HCT116 (cell line): ENCODE measurements at regions not wholly inside any gene's neighbourhood (a gene's known extent, or its start where the extent isn't known, plus 50 kb on each side); places are given as distances from the start of the nearest gene placed in this dataset.

ENCODE experiments used
- ATAC-seq: fragments of 200-7000 bp; cut with Tn5 transposase; 2 replicates; pipeline ENCODE4 v1.9.1; 2020; ENCODE audit warnings: mild to moderate bottlenecking, moderate library complexity
- BruUV-seq: library from RNA; stranded (reverse); fragments of 400-500 nt; replicated peaks from 2 replicates; lab custom pipeline; 2021; lab: Mats Ljungman, UMichigan
- CTCF ChIA-PET: fragments of 300-600 bp; sonication (Branson Sonifier 250); formaldehyde crosslinking; loops from one replicate; lab custom pipeline; 2021; ENCODE audit warnings: antibody characterized with exemption; lab: Charles Lee
- POLR2A ChIA-PET: fragments of 300-600, 350-600 bp; sonication (Branson Sonifier 250); formaldehyde crosslinking; loops from one replicate; lab custom pipeline; 2021; ENCODE audit warnings: antibody characterized with exemption; lab: Charles Lee
- RAD21 ChIA-PET, 2 experiments: fragments of 300-600 bp; sonication (Branson Sonifier 250); formaldehyde crosslinking; loops; one replicate each; lab custom pipeline; 2023; ENCODE audit warnings: low total read pairs in 2 of 2; ENCODE audit not compliant: uncharacterized antibody in 2 of 2, unreplicated experiment in 2 of 2, low non-redundant PET in 1 of 2; lab: Charles Lee
- DNase-seq: peaks from one replicate; pipeline ENCODE4 v3.0.0-alpha.2; 2010; ENCODE audit warnings: low read depth, low spot score
- H2AFZ ChIP-seq: fragments of 200-600 bp; shearing (Covaris generic), sonication (generic); 2 replicates; pipeline ENCODE4 v1.6.1; 2017; ENCODE audit warnings: low read depth, mixed run types, mixed read lengths, antibody characterized with exemption, low read length; ENCODE audit not compliant: poor library complexity, severe bottlenecking
- H3K27ac ChIP-seq: 2 replicates; pipeline ENCODE4 v1.5.1; 2012; ENCODE audit warnings: low read depth, low read length
- H3K27me3 ChIP-seq: fragments of 200-600 bp; sonication (generic); 2 replicates; pipeline ENCODE4 v1.6.1; 2016; ENCODE audit warnings: mixed run types, low read length, mixed read lengths; ENCODE audit not compliant: insufficient read depth
- H3K36me3 ChIP-seq, 2 experiments: fragments of 200-500 bp in 1 of 2; fragments of 200-600 bp in 1 of 2; sonication (Bioruptor generic) in 1 of 2; sonication (generic) in 1 of 2; 2 replicates each; pipeline versions ENCODE4 v1.5.1 to v1.6.1; 2014 to 2016; ENCODE audit warnings: low read length in 2 of 2, inconsistent platforms in 1 of 2, mixed read lengths in 1 of 2, mixed run types in 1 of 2; ENCODE audit not compliant: insufficient read depth in 2 of 2, control insufficient read depth in 1 of 2
- H3K4me1 ChIP-seq, 2 experiments: fragments of 200-600 bp in 1 of 2; sonication (generic) in 1 of 2; 2 replicates each; pipeline versions ENCODE4 v1.5.1 to v1.6.1; 2012 to 2017; ENCODE audit warnings: low read length in 2 of 2, inconsistent platforms in 1 of 2, mild to moderate bottlenecking in 1 of 2, mixed read lengths in 1 of 2, mixed run types in 1 of 2, moderate library complexity in 1 of 2; ENCODE audit not compliant: insufficient read depth in 2 of 2, control insufficient read depth in 1 of 2
- H3K4me2 ChIP-seq: fragments of 200-600 bp; sonication (generic); 2 replicates; pipeline ENCODE4 v1.6.1; 2017; ENCODE audit warnings: mixed run types, low read length, mixed read lengths
- H3K4me3 ChIP-seq, 2 experiments: fragments of 200-600 bp in 1 of 2; sonication (generic) in 1 of 2; replicated peaks in 1 of 2; 2 replicates each; pipeline ENCODE4 v1.5.1; 2011 to 2016; ENCODE audit warnings: low read length in 2 of 2, control low read depth in 1 of 2, low read depth in 1 of 2, mild to moderate bottlenecking in 1 of 2, mixed read lengths in 1 of 2, mixed run types in 1 of 2
- H3K79me2 ChIP-seq: fragments of 200-600 bp; sonication (generic); 2 replicates; pipeline ENCODE4 v1.6.1; 2017; ENCODE audit warnings: mild to moderate bottlenecking, mixed run types, low read length, moderate library complexity, mixed read lengths; ENCODE audit not compliant: insufficient read depth
- H3K9ac ChIP-seq: fragments of 200-600 bp; sonication (generic); 2 replicates; pipeline ENCODE4 v1.6.1; 2016; ENCODE audit warnings: low read length, mixed read lengths
- H3K9me2 ChIP-seq: fragments of 200-600 bp; sonication (generic), shearing (Covaris generic); 2 replicates; pipeline ENCODE4 v1.6.1; 2017; ENCODE audit warnings: mixed run types, mild to moderate bottlenecking, moderate library complexity; ENCODE audit not compliant: insufficient read depth
- H3K9me3 ChIP-seq, 2 experiments: fragments of 200-500 bp in 1 of 2; fragments of 200-600 bp in 1 of 2; sonication (Bioruptor generic) in 1 of 2; sonication (generic) in 1 of 2; 2 replicates each; pipeline ENCODE4 v1.6.1; 2014 to 2017; ENCODE audit warnings: low read length in 2 of 2, mixed read lengths in 2 of 2, inconsistent platforms in 1 of 2, low read depth in 1 of 2, mild to moderate bottlenecking in 1 of 2, mixed run types in 1 of 2, moderate library complexity in 1 of 2; ENCODE audit not compliant: control insufficient read depth in 1 of 2, insufficient read depth in 1 of 2
- H4K20me1 ChIP-seq: fragments of 200-600 bp; sonication (generic), shearing (Covaris generic); 2 replicates; pipeline ENCODE4 v1.6.1; 2017; ENCODE audit warnings: mixed run types, mild to moderate bottlenecking, moderate library complexity; ENCODE audit not compliant: insufficient read depth
- CBX3 ChIP-seq: IDR thresholded peaks from 2 replicates; pipeline ENCODE4 v1.6.1; 2012; ENCODE audit warnings: low read depth
- CEBPB ChIP-seq: IDR thresholded peaks from 2 replicates; pipeline ENCODE4 v1.6.1; 2012; ENCODE audit warnings: low read depth
- EGR1 ChIP-seq: IDR thresholded peaks from 2 replicates; pipeline ENCODE4 v1.6.1; 2012; ENCODE audit warnings: low read depth
- EZH2 ChIP-seq: fragments of 200-600 bp; sonication (generic); IDR thresholded peaks from 2 replicates; pipeline ENCODE4 v1.6.1; 2017; ENCODE audit warnings: antibody characterized with exemption, mixed run types
- EZH2phosphoT487 ChIP-seq: fragments of 200-600 bp; IDR thresholded peaks from 2 replicates; pipeline ENCODE4 v1.6.1; 2018; ENCODE audit warnings: antibody characterized with exemption, borderline replicate concordance
- FOSL1 ChIP-seq: IDR thresholded peaks from 2 replicates; pipeline ENCODE4 v1.6.1; 2012; ENCODE audit warnings: low read depth
- JUND ChIP-seq: IDR thresholded peaks from 2 replicates; pipeline ENCODE4 v1.6.1; 2012
- MAX ChIP-seq: IDR thresholded peaks from 2 replicates; pipeline ENCODE4 v1.6.1; 2012
- POLR2A ChIP-seq: IDR thresholded peaks from 2 replicates; pipeline ENCODE4 v1.7.0; 2011; ENCODE audit warnings: borderline replicate concordance; ENCODE audit not compliant: insufficient read depth, insufficient read length; ENCODE audit errors: extremely low read depth
- POLR2AphosphoS5 ChIP-seq: IDR thresholded peaks from 2 replicates; pipeline ENCODE4 v1.6.1; 2011; ENCODE audit warnings: mild to moderate bottlenecking, low read depth, low read length, moderate library complexity
- RAD21 ChIP-seq: IDR thresholded peaks from 2 replicates; pipeline ENCODE4 v1.6.1; 2012; ENCODE audit warnings: low read depth, mild to moderate bottlenecking
- SIN3A ChIP-seq: IDR thresholded peaks from 2 replicates; pipeline ENCODE4 v1.6.1; 2012; ENCODE audit warnings: low read depth
- SP1 ChIP-seq: IDR thresholded peaks from 2 replicates; pipeline ENCODE4 v1.6.1; 2012; ENCODE audit warnings: low read depth
- SRF ChIP-seq: IDR thresholded peaks from 2 replicates; pipeline ENCODE4 v1.6.1; 2012; ENCODE audit warnings: low read depth
- TCF7L2 ChIP-seq: IDR thresholded peaks from 2 replicates; pipeline ENCODE4 v1.7.0; 2011; ENCODE audit warnings: borderline replicate concordance, inconsistent platforms; ENCODE audit not compliant: insufficient read depth, insufficient read length; ENCODE audit errors: extremely low read depth
- YY1 ChIP-seq: IDR thresholded peaks from 2 replicates; pipeline ENCODE4 v1.6.1; 2011; ENCODE audit warnings: low read length, low read depth, moderate library complexity, mild to moderate bottlenecking; ENCODE audit not compliant: insufficient replicate concordance; ENCODE audit errors: extremely low read depth
- ZFX ChIP-seq: fragments of 450-650 bp; IDR thresholded peaks from 2 replicates; pipeline ENCODE4 v1.6.1; 2017
- ZNF274 ChIP-seq: fragments of 200-500 bp; sonication (Bioruptor generic); IDR thresholded peaks from 2 replicates; pipeline ENCODE4 v1.6.1; 2014; ENCODE audit warnings: mild to moderate bottlenecking, low read depth, low read length, inconsistent platforms
- intact Hi-C: fragments of 100-400 bp; cut with micrococcal nuclease; formaldehyde crosslinking; loops from 2 replicates; pipeline ENCODE4 v1.10.0; 2022
- TF ChIP-seq, protein P1 (sequence below): IDR thresholded peaks from 2 replicates; pipeline ENCODE4 v1.6.1; 2012
- TF ChIP-seq, protein P2 (sequence below): IDR thresholded peaks from 2 replicates; pipeline ENCODE4 v1.6.1; 2011; ENCODE audit warnings: mild to moderate bottlenecking, low read length, moderate library complexity; ENCODE audit not compliant: insufficient replicate concordance; ENCODE audit errors: extremely low read depth
- TF ChIP-seq, protein P3 (sequence below): IDR thresholded peaks from 2 replicates; pipeline ENCODE4 v1.6.1; 2012; ENCODE audit warnings: low read depth

DNA sequence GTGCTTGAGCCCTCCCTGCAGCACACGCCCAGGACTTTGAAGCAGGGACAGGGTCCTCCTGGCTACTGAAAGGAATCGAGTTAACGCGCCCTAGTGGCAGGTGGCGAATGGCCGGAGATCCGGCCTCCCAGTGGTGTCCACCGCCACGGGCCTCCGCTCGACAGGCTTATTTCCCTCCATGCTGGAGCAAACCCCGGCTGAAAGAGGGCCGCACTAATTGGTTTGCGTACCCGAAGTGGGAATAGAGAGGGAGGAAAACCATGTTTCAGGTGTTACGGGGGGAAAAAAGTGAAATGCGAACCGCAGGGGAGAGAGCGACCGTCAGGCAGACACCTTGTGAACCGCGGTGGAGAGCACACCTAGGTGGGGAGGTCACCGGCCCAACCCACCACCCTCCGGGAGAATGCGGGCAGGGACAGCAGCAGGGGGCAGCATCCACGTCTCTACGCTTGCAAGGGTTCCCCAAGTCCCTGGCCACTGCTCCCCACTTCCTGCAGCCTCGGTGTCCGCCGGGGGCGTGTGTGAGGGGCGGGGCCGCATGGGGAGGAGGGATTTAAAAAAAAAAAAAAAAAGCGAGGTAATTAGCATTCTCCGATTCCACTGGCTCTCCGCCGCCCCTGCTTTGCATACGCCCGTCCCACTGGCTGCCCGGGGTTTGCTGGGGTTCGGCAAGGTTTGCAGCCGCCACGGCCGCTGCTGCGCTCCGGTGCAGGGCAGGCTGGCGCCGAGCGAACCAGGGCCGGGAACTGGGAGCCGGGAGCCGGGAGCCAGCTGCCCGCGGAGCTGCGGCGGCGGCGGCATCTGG lies 224.6 kb upstream of the CRY1 start:
- Histone ChIP-seq H3K9me2 (no peaks in the 10 kb centered on the region), H4K20me1 (no peaks in the 10 kb centered on the region), H3K27ac (peak overlapping the region; percentile 45; the same call in 1 of the 2 replicates), H3K79me2 (no peaks in the 10 kb centered on the region; the same call in 1 of the 2 replicates), H3K27me3 (peaks cover 11% of the 10 kb centered on the region; the same call in 1 of the 2 replicates), H3K36me3 (no peaks in the 10 kb centered on the region), H3K9me3 (no peaks in the 10 kb centered on the region), H3K9ac (peak overlapping the region; percentile 65), H3K4me1 (peaks cover 10 to 36% of the 10 kb centered on the region in 2 experiments; a peak in 3 of 4 replicates), H2AFZ (peak overlapping the region; percentile 78), H3K4me3 (peak overlapping the region; percentile 65 to 66), H3K4me2 (peak overlapping the region; percentile 91)
- ChIA-PET RAD21 (no interaction called here), CTCF (interaction anchor here (1.6 kb wide), 1 partner anchor 186 kb away, joined by 5 read pairs; no protein-coding TSS in a partner anchor), POLR2A (no interaction called here)
- ATAC-seq = peak; percentile 79
- DNase-seq = peak; percentile 78
- intact Hi-C loops = loop anchor here (1.0 to 2.0 kb wide), 2 partner anchors 85 to 186 kb away; no protein-coding TSS in a partner anchor
- no TSS peak for BruUV-seq
- TF ChIP-seq POLR2A (no peak), POLR2AphosphoS5 (peak; percentile 81), SP1 (0 out of 2 replicates have a peak, but pooled peaks have one; percentile 16), YY1 (no peak), FOSL1 (no peak), EGR1 (no peak), CBX3 (no peak), EZH2phosphoT487 (no peak), JUND (no peak), SIN3A (no peak), CEBPB (no peak), SRF (no peak), ZNF274 (no peak), MAX (peak; percentile 54; the same call in 1 of the 2 replicates), EZH2 (no peak), TCF7L2 (no peak), RAD21 (peak; percentile 57), ZFX (no peak)
- TF ChIP-seq, protein P1, sequence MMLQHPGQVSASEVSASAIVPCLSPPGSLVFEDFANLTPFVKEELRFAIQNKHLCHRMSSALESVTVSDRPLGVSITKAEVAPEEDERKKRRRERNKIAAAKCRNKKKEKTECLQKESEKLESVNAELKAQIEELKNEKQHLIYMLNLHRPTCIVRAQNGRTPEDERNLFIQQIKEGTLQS = no peak
- TF ChIP-seq, protein P2, sequence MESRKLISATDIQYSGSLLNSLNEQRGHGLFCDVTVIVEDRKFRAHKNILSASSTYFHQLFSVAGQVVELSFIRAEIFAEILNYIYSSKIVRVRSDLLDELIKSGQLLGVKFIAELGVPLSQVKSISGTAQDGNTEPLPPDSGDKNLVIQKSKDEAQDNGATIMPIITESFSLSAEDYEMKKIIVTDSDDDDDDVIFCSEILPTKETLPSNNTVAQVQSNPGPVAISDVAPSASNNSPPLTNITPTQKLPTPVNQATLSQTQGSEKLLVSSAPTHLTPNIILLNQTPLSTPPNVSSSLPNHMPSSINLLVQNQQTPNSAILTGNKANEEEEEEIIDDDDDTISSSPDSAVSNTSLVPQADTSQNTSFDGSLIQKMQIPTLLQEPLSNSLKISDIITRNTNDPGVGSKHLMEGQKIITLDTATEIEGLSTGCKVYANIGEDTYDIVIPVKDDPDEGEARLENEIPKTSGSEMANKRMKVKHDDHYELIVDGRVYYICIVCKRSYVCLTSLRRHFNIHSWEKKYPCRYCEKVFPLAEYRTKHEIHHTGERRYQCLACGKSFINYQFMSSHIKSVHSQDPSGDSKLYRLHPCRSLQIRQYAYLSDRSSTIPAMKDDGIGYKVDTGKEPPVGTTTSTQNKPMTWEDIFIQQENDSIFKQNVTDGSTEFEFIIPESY = no peak
- TF ChIP-seq, protein P3, sequence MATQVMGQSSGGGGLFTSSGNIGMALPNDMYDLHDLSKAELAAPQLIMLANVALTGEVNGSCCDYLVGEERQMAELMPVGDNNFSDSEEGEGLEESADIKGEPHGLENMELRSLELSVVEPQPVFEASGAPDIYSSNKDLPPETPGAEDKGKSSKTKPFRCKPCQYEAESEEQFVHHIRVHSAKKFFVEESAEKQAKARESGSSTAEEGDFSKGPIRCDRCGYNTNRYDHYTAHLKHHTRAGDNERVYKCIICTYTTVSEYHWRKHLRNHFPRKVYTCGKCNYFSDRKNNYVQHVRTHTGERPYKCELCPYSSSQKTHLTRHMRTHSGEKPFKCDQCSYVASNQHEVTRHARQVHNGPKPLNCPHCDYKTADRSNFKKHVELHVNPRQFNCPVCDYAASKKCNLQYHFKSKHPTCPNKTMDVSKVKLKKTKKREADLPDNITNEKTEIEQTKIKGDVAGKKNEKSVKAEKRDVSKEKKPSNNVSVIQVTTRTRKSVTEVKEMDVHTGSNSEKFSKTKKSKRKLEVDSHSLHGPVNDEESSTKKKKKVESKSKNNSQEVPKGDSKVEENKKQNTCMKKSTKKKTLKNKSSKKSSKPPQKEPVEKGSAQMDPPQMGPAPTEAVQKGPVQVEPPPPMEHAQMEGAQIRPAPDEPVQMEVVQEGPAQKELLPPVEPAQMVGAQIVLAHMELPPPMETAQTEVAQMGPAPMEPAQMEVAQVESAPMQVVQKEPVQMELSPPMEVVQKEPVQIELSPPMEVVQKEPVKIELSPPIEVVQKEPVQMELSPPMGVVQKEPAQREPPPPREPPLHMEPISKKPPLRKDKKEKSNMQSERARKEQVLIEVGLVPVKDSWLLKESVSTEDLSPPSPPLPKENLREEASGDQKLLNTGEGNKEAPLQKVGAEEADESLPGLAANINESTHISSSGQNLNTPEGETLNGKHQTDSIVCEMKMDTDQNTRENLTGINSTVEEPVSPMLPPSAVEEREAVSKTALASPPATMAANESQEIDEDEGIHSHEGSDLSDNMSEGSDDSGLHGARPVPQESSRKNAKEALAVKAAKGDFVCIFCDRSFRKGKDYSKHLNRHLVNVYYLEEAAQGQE = no peak
